ENCODE measurements at regions not wholly inside any gene's neighbourhood (a gene's known extent, or its start where the extent isn't known, plus 50 kb on each side); places are given as distances from the start of the nearest gene placed in this dataset.

DNA sequence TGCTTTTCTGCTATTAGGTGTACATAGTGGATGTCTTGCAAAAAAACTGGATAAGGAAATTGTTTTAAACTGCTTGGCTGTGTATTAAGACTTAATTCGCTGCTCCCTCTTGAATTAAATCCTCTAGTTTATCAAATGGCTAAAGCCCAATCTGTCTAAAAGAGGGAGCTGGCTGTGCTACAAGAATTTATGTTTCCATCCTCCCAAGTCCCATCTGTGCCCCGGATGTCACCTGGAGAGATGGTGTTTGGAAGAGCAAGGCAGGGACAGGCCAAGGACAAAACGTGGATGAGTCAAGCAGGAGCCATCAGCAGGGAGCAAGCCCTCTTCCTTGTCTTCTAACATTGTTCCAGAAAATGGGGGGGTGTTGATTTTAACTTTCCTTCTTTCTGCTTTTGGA is 171.3 kb upstream of the LCORL start:
- intact Hi-C loops (cut with micrococcal nuclease; ENCODE audit: unreplicated experiment), result no loop called here

DNA sequence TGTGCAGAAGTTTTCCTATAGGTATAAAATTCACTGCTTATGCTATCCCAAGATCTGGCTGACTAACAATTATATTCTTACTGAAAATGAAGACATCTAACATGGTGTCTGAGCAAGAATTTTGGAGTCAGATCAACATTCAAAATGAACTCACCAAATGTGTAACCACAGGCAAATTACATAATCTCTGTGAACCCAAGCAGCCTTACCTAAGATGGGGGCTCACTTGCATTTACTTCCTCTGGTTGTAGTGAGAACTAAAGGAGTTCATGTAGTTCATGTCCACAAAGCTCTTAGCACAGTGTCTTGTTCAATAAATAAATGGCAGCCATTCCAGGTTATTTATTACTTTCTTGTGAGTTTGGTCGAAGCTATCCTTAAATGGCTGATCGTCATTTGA is 163.9 kb upstream of the LCORL start:
- POLR2A ChIA-PET, result no interaction called here
- H3K9me3 ChIP-seq (ENCODE audit: control insufficient read depth, insufficient read depth, low read depth, low read length), result no peaks in the 10 kb centered on the region

More for the DNA sequence above, 171.3 kb upstream of the LCORL start:
- TF ChIP-seq TCF7L2 (IDR thresholded peaks at IDR 0.05; ENCODE audit: low read depth, low read length) (no peak), POLR2AphosphoS5 (IDR thresholded peaks at IDR 0.05; ENCODE audit: low read depth, low read length) (no peak), SIN3A (IDR thresholded peaks at IDR 0.05; ENCODE audit: borderline replicate concordance, insufficient read depth, low read depth, low read length) (no peak)
- TF ChIP-seq, protein P1, sequence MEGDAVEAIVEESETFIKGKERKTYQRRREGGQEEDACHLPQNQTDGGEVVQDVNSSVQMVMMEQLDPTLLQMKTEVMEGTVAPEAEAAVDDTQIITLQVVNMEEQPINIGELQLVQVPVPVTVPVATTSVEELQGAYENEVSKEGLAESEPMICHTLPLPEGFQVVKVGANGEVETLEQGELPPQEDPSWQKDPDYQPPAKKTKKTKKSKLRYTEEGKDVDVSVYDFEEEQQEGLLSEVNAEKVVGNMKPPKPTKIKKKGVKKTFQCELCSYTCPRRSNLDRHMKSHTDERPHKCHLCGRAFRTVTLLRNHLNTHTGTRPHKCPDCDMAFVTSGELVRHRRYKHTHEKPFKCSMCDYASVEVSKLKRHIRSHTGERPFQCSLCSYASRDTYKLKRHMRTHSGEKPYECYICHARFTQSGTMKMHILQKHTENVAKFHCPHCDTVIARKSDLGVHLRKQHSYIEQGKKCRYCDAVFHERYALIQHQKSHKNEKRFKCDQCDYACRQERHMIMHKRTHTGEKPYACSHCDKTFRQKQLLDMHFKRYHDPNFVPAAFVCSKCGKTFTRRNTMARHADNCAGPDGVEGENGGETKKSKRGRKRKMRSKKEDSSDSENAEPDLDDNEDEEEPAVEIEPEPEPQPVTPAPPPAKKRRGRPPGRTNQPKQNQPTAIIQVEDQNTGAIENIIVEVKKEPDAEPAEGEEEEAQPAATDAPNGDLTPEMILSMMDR (IDR thresholded peaks at IDR 0.05), result no peak
- TF ChIP-seq, protein P2, sequence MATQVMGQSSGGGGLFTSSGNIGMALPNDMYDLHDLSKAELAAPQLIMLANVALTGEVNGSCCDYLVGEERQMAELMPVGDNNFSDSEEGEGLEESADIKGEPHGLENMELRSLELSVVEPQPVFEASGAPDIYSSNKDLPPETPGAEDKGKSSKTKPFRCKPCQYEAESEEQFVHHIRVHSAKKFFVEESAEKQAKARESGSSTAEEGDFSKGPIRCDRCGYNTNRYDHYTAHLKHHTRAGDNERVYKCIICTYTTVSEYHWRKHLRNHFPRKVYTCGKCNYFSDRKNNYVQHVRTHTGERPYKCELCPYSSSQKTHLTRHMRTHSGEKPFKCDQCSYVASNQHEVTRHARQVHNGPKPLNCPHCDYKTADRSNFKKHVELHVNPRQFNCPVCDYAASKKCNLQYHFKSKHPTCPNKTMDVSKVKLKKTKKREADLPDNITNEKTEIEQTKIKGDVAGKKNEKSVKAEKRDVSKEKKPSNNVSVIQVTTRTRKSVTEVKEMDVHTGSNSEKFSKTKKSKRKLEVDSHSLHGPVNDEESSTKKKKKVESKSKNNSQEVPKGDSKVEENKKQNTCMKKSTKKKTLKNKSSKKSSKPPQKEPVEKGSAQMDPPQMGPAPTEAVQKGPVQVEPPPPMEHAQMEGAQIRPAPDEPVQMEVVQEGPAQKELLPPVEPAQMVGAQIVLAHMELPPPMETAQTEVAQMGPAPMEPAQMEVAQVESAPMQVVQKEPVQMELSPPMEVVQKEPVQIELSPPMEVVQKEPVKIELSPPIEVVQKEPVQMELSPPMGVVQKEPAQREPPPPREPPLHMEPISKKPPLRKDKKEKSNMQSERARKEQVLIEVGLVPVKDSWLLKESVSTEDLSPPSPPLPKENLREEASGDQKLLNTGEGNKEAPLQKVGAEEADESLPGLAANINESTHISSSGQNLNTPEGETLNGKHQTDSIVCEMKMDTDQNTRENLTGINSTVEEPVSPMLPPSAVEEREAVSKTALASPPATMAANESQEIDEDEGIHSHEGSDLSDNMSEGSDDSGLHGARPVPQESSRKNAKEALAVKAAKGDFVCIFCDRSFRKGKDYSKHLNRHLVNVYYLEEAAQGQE (IDR thresholded peaks at IDR 0.05; ENCODE audit: insufficient read depth in 1 of 2, low read depth in 2 of 2, low read length in 1 of 2), result no peak
- in situ Hi-C loops (cut with HindIII; ENCODE audit: low pct_unique_long_range_greater_than_20kb, low sequenced_read_pairs), result no loop called here
- POLR2A ChIA-PET, result no interaction called here
- CTCF ChIA-PET, result no interaction called here
- H3K27me3 ChIP-seq (ENCODE audit: control insufficient read depth, insufficient read depth, low read length), result no peaks in the 10 kb centered on the region
- H3K4me1 ChIP-seq (ENCODE audit: control insufficient read depth, insufficient read depth, low read length), result no peaks in the 10 kb centered on the region
- H3K9me3 ChIP-seq (ENCODE audit: control insufficient read depth, insufficient read depth, low read depth, low read length), result no peaks in the 10 kb centered on the region
- DNase-seq (ENCODE audit: low read depth, low spot score) (no peak), ATAC-seq (no peak)
- no peak overlapping the region for H3K27ac ChIP-seq (ENCODE audit: low read length)
- H3K36me3 ChIP-seq (ENCODE audit: control insufficient read depth, insufficient read depth, low read length), result no peaks in the 10 kb centered on the region
- H3K4me3 ChIP-seq (ENCODE audit: low read depth in 2 of 2, low read length in 2 of 2), result no peak overlapping the region
- BruUV-seq (replicated peaks), result no TSS peak

More for the DNA sequence above, 163.9 kb upstream of the LCORL start:
- no peaks in the 10 kb centered on the region for H3K4me1 ChIP-seq (ENCODE audit: control insufficient read depth, insufficient read depth, low read length)
- intact Hi-C loops (cut with micrococcal nuclease; ENCODE audit: unreplicated experiment), result loop anchor here (10.0 kb wide), 1 partner anchor 269 kb away; no protein-coding TSS in a partner anchor
- ATAC-seq (no peak), DNase-seq (ENCODE audit: low read depth, low spot score) (no peak)
- no peak overlapping the region for H3K27ac ChIP-seq (ENCODE audit: low read length)
- no TSS peak for BruUV-seq (replicated peaks)
- CTCF ChIA-PET, result interaction anchor here (0.6 kb wide), 1 partner anchor 244 kb away, joined by 4 read pairs; no protein-coding TSS in a partner anchor
- no peak overlapping the region for H3K4me3 ChIP-seq (ENCODE audit: low read depth in 2 of 2, low read length in 2 of 2)
- in situ Hi-C loops (cut with HindIII; ENCODE audit: low pct_unique_long_range_greater_than_20kb, low sequenced_read_pairs), result no loop called here
- H3K27me3 ChIP-seq (ENCODE audit: control insufficient read depth, insufficient read depth, low read length), result no peaks in the 10 kb centered on the region
- H3K36me3 ChIP-seq (ENCODE audit: control insufficient read depth, insufficient read depth, low read length), result no peaks in the 10 kb centered on the region
- no peak for TF ChIP-seq SIN3A (IDR thresholded peaks at IDR 0.05; ENCODE audit: borderline replicate concordance, insufficient read depth, low read depth, low read length)
- TF ChIP-seq TCF7L2 (IDR thresholded peaks at IDR 0.05; ENCODE audit: low read depth, low read length), result no peak
- no peak for TF ChIP-seq POLR2AphosphoS5 (IDR thresholded peaks at IDR 0.05; ENCODE audit: low read depth, low read length)
- TF ChIP-seq, protein P1 (IDR thresholded peaks at IDR 0.05), result no peak
- TF ChIP-seq, protein P2 (IDR thresholded peaks at IDR 0.05; ENCODE audit: insufficient read depth in 1 of 2, low read depth in 2 of 2, low read length in 1 of 2), result no peak

Data from Panc1 (cell line).